ENCODE measurements at regions not wholly inside any gene's neighbourhood (a gene's known extent, or its start where the extent isn't known, plus 50 kb on each side); places are given as distances from the start of the nearest gene placed in this dataset.
"Not testable (repeated sequence)": the region's sequence is repeated elsewhere in the genome, so short reads cannot be mapped to it uniquely, and the experiment has no call there.

GRCh38 chr5:25515525-25515924 lies 870.7 kb upstream of the CDH10 start (continued):
- TF ChIP-seq FOXJ3 (CRISPR knock-in tag; IDR thresholded peaks at IDR 0.05) (no peak), JUND (IDR thresholded peaks at IDR 0.05) (no peak), TEAD4 (IDR thresholded peaks at IDR 0.05; ENCODE audit: borderline replicate concordance, insufficient read depth) (no peak)

DNA sequence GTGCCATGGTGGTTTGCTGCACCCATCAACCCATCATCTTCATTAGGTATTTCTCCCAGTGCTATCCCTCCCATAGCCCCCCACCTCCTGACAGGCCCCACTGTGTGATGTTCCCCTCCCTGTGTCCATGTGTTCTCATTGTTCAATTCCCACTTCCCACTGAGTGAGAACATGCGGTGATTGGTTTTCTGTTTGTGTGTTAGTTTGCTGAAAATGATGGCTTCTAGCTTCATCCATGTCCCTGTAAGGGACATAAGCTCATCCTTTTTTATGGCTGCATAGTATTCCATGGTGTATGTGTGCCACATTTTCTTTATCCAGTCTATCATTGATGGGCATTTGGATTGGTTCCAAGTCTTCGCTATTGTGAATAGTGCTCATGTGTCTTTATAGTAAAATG lies 865.9 kb upstream of the CDH10 start:
- H3K9me3 ChIP-seq; H2AFZ ChIP-seq (ENCODE audit: low read depth); H3K36me3 ChIP-seq (replicated peaks in 1 of 2; ENCODE audit: control insufficient read depth in 1 of 2, insufficient read depth in 2 of 2, low read length in 1 of 2); H3K9ac ChIP-seq; H4K20me1 ChIP-seq (ENCODE audit: insufficient read depth); H3K4me2 ChIP-seq; H3K79me2 ChIP-seq (ENCODE audit: insufficient read depth); H3K9me2 ChIP-seq; CTCF ChIA-PET; DNase-seq; H3K4me1 ChIP-seq (ENCODE audit: control insufficient read depth in 1 of 2, insufficient read depth in 2 of 2, low read depth in 1 of 2, low read length in 1 of 2); POLR2A ChIA-PET; H3K4me3 ChIP-seq (ENCODE audit: low read depth in 2 of 2, low read length in 1 of 2); H3F3A ChIP-seq (replicated peaks; ENCODE audit: insufficient read depth); H3K27ac ChIP-seq (ENCODE audit: low read depth in 2 of 2, low read length in 1 of 2); H3K27me3 ChIP-seq (ENCODE audit: insufficient read depth): not testable (repeated sequence)
- WGBS (ENCODE audit: low lambda C conversion rate): 26% methylated on average over 2 of the region's 2 CpGs

- WGBS (ENCODE audit: low lambda C conversion rate): 61% methylated on average over 4 of the region's 4 CpGs
- CTCF ChIA-PET: interaction anchor here (0.6 kb wide), 1 partner anchor 112 kb away, joined by 3 read pairs; no protein-coding TSS in a partner anchor
- H3K9me2 ChIP-seq; H3K36me3 ChIP-seq (replicated peaks in 1 of 2; ENCODE audit: control insufficient read depth in 1 of 2, insufficient read depth in 2 of 2, low read length in 1 of 2); H3K9me3 ChIP-seq; H3K27ac ChIP-seq (ENCODE audit: low read depth in 2 of 2, low read length in 1 of 2); H3K9ac ChIP-seq; POLR2A ChIA-PET; H3K4me2 ChIP-seq; H2AFZ ChIP-seq (ENCODE audit: low read depth); H3K4me1 ChIP-seq (ENCODE audit: control insufficient read depth in 1 of 2, insufficient read depth in 2 of 2, low read depth in 1 of 2, low read length in 1 of 2); H3F3A ChIP-seq (replicated peaks; ENCODE audit: insufficient read depth); H3K79me2 ChIP-seq (ENCODE audit: insufficient read depth); H4K20me1 ChIP-seq (ENCODE audit: insufficient read depth); H3K4me3 ChIP-seq (ENCODE audit: low read depth in 2 of 2, low read length in 1 of 2); DNase-seq; H3K27me3 ChIP-seq (ENCODE audit: insufficient read depth): not testable (repeated sequence)
These were observed 863.2 kb upstream of the CDH10 start for GRCh38 chr5:25508011-25508410.

DNA sequence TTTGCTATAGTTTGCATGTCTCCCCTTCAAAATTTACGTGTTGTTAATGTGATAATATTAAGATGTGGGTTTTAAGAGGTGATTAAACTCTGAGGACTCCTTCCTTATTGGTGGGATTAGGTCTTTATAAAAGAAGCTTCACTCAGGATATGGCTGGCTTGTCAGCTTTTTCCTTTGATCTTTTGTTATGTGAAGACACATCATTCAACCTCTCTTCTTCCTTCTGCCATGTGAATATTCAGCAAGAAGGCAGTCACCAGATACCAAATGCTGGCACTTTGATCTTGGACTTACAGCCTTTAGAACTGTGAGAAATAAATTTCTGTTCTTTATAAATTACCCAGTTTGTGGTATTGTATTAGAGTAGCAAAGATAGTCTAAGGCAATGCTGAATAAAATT lies 855.9 kb upstream of the CDH10 start:
- TF ChIP-seq SMC3 (IDR thresholded peaks at IDR 0.05; ENCODE audit: low read depth, low read length) (no peak), NFIC (IDR thresholded peaks at IDR 0.05; ENCODE audit: borderline replicate concordance) (no peak), SIN3A (IDR thresholded peaks at IDR 0.05; ENCODE audit: borderline replicate concordance, low read depth, low read length) (no peak), FOSL2 (IDR thresholded peaks at IDR 0.05; ENCODE audit: borderline replicate concordance, low read depth) (no peak), FOXJ3 (CRISPR knock-in tag; IDR thresholded peaks at IDR 0.05) (no peak), FOXM1 (IDR thresholded peaks at IDR 0.05; ENCODE audit: low read depth) (no peak), MEF2A (IDR thresholded peaks at IDR 0.05; ENCODE audit: borderline replicate concordance, low read depth) (no peak), USF2 (IDR thresholded peaks at IDR 0.05; ENCODE audit: borderline replicate concordance, low read depth, low read length) (no peak)
- TF ChIP-seq, protein P1, sequence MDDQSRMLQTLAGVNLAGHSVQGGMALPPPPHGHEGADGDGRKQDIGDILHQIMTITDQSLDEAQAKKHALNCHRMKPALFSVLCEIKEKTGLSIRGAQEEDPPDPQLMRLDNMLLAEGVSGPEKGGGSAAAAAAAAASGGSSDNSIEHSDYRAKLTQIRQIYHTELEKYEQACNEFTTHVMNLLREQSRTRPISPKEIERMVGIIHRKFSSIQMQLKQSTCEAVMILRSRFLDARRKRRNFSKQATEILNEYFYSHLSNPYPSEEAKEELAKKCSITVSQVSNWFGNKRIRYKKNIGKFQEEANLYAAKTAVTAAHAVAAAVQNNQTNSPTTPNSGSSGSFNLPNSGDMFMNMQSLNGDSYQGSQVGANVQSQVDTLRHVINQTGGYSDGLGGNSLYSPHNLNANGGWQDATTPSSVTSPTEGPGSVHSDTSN (IDR thresholded peaks at IDR 0.05): no peak
- Histone ChIP-seq H2AFZ (ENCODE audit: low read depth) (no peak overlapping the region), H3K4me3 (ENCODE audit: low read depth in 2 of 2, low read length in 1 of 2) (no peak overlapping the region), H3K4me1 (ENCODE audit: control insufficient read depth in 1 of 2, insufficient read depth in 2 of 2, low read depth in 1 of 2, low read length in 1 of 2) (no peaks in the 10 kb centered on the region), H3F3A (replicated peaks; ENCODE audit: insufficient read depth) (no peaks in the 10 kb centered on the region), H3K36me3 (replicated peaks in 1 of 2; ENCODE audit: control insufficient read depth in 1 of 2, insufficient read depth in 2 of 2, low read length in 1 of 2) (no peaks in the 10 kb centered on the region), H3K9ac (no peak overlapping the region), H3K9me3 (no peaks in the 10 kb centered on the region), H3K27me3 (ENCODE audit: insufficient read depth) (no peaks in the 10 kb centered on the region), H4K20me1 (ENCODE audit: insufficient read depth) (no peaks in the 10 kb centered on the region), H3K9me2 (no peaks in the 10 kb centered on the region), H3K4me2 (no peak overlapping the region), H3K27ac (ENCODE audit: low read depth in 2 of 2, low read length in 1 of 2) (no peak overlapping the region), H3K79me2 (ENCODE audit: insufficient read depth) (no peaks in the 10 kb centered on the region)
- ChIA-PET POLR2A (no interaction called here), CTCF (no interaction called here)
- WGBS (ENCODE audit: low lambda C conversion rate): 3% methylated on average over 1 of the region's 1 CpG
- no peak for DNase-seq

Data from SK-N-SH (cell line).